ENCODE measurements at regions not wholly inside any gene's neighbourhood (a gene's known extent, or its start where the extent isn't known, plus 50 kb on each side); places are given as distances from the start of the nearest gene placed in this dataset.

DNA sequence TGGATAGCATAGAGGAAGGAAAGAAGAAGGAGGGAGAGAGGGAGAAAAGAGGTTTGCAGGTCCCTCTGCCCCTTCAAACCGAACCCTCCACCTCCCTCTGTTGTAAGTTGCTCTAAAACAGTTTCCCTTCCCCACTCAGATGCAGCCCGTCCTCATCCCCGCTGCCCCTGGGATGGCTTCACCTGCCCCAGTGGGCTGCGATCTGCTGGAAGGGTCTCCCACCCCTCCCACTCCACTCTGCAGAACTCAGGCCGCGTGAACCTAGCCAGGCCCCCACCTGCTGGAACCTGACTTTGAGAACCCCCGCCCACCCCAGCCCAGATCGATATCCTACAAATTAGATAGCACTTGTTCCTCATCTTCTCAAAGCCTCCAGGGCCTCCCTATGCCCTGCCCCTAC lies 190.8 kb downstream of the DLL1 start:
- TF ChIP-seq, protein P1, sequence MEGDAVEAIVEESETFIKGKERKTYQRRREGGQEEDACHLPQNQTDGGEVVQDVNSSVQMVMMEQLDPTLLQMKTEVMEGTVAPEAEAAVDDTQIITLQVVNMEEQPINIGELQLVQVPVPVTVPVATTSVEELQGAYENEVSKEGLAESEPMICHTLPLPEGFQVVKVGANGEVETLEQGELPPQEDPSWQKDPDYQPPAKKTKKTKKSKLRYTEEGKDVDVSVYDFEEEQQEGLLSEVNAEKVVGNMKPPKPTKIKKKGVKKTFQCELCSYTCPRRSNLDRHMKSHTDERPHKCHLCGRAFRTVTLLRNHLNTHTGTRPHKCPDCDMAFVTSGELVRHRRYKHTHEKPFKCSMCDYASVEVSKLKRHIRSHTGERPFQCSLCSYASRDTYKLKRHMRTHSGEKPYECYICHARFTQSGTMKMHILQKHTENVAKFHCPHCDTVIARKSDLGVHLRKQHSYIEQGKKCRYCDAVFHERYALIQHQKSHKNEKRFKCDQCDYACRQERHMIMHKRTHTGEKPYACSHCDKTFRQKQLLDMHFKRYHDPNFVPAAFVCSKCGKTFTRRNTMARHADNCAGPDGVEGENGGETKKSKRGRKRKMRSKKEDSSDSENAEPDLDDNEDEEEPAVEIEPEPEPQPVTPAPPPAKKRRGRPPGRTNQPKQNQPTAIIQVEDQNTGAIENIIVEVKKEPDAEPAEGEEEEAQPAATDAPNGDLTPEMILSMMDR (IDR thresholded peaks at IDR 0.05; ENCODE audit: insufficient read depth, low read length, poor library complexity, severe bottlenecking), result no peak
- TF ChIP-seq EZH2phosphoT487 (conservative IDR thresholded peaks at IDR 0.05; ENCODE audit: low read length), result no peak

All from SU-DHL-6 (cell line).